Neural progenitor cell (in vitro differentiated cells): ENCODE measurements at regions not wholly inside any gene's neighbourhood (a gene's known extent, or its start where the extent isn't known, plus 50 kb on each side); places are given as distances from the start of the nearest gene placed in this dataset.

Experiments used
- CTCF ChIP-seq: fragments of 200-600 bp; sonication (generic); IDR thresholded peaks from 2 replicates; pipeline ENCODE4 v1.5.1; 2017; ENCODE audit warnings: antibody characterized with exemption, mild to moderate bottlenecking
- EZH2 ChIP-seq: fragments of 200-600 bp; sonication (generic); IDR thresholded peaks from 2 replicates; pipeline ENCODE4 v1.6.1; 2017; ENCODE audit warnings: antibody characterized with exemption, mild to moderate bottlenecking, moderate library complexity
- EZH2phosphoT487 ChIP-seq: fragments of 200-600 bp; sonication (generic); IDR thresholded peaks from 2 replicates; pipeline ENCODE4 v1.6.1; 2017; ENCODE audit warnings: antibody characterized with exemption

GRCh38 chr11:91866642-91867041 lies 358.0 kb upstream of the FAT3 start:
- TF ChIP-seq CTCF (no peak), EZH2phosphoT487 (no peak), EZH2 (no peak)
